ENCODE measurements at regions not wholly inside any gene's neighbourhood (a gene's known extent, or its start where the extent isn't known, plus 50 kb on each side); places are given as distances from the start of the nearest gene placed in this dataset.
A peak's percentile ranks its signal among the peaks of the same experiment; 100 is the strongest.

DNA sequence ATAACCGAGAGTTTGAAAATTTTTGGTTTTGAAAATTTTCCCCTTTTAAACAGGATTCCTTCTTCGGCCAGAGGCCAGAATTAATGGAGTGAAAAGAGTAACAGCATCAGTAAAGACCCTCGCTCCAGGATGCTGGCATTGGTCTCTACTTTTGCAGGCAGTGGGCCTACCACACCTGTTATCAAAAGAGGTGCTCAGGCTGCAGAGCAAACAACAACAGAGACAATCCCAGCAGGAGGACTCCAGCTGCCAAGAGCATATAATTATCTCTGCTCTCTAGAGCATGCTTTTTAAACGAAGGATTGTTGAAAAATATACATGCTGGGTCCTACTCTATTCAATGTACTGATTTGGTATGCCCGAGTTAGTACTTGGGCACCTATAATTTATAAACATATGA lies 1048.5 kb downstream of the PLA2G4A start:
- no peak overlapping the region for H3K4me3 ChIP-seq (ENCODE audit: low read length)
- H3K9me3 ChIP-seq (ENCODE audit: low read length) = no peaks in the 10 kb centered on the region
- no peak overlapping the region for H3K4me2 ChIP-seq (ENCODE audit: low read length)
- H3F3A ChIP-seq (ENCODE audit: insufficient read depth, low read length, poor library complexity, severe bottlenecking) = no peaks in the 10 kb centered on the region
- no peaks in the 10 kb centered on the region for H4K20me1 ChIP-seq (ENCODE audit: insufficient read depth)
- H3K79me2 ChIP-seq (replicated peaks; ENCODE audit: insufficient read depth, low read length) = no peaks in the 10 kb centered on the region
- H3K27me3 ChIP-seq (ENCODE audit: insufficient read depth, low read depth, low read length) = no peaks in the 10 kb centered on the region
- no peak overlapping the region for H3K9ac ChIP-seq (ENCODE audit: low read length)
- H2AFZ ChIP-seq (ENCODE audit: low read depth, low read length) = no peak overlapping the region
- TF ChIP-seq POLR2AphosphoS5 (IDR thresholded peaks at IDR 0.05) (no peak), EZH2 (IDR thresholded peaks at IDR 0.05; ENCODE audit: borderline replicate concordance, insufficient read depth, low read length, poor library complexity, severe bottlenecking) (no peak), MXI1 (conservative IDR thresholded peaks at IDR 0.05; ENCODE audit: poor library complexity, severe bottlenecking) (no peak), TAF1 (IDR thresholded peaks at IDR 0.05; ENCODE audit: low read depth) (no peak), EP300 (conservative IDR thresholded peaks at IDR 0.05; ENCODE audit: poor library complexity, severe bottlenecking) (no peak), RAD21 (conservative IDR thresholded peaks at IDR 0.05) (no peak), SMC3 (conservative IDR thresholded peaks at IDR 0.05; ENCODE audit: poor library complexity) (no peak)
- TF ChIP-seq, protein P1, sequence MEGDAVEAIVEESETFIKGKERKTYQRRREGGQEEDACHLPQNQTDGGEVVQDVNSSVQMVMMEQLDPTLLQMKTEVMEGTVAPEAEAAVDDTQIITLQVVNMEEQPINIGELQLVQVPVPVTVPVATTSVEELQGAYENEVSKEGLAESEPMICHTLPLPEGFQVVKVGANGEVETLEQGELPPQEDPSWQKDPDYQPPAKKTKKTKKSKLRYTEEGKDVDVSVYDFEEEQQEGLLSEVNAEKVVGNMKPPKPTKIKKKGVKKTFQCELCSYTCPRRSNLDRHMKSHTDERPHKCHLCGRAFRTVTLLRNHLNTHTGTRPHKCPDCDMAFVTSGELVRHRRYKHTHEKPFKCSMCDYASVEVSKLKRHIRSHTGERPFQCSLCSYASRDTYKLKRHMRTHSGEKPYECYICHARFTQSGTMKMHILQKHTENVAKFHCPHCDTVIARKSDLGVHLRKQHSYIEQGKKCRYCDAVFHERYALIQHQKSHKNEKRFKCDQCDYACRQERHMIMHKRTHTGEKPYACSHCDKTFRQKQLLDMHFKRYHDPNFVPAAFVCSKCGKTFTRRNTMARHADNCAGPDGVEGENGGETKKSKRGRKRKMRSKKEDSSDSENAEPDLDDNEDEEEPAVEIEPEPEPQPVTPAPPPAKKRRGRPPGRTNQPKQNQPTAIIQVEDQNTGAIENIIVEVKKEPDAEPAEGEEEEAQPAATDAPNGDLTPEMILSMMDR (IDR thresholded peaks at IDR 0.05; ENCODE audit: poor library complexity, severe bottlenecking) = no peak
- TF ChIP-seq, protein P2, sequence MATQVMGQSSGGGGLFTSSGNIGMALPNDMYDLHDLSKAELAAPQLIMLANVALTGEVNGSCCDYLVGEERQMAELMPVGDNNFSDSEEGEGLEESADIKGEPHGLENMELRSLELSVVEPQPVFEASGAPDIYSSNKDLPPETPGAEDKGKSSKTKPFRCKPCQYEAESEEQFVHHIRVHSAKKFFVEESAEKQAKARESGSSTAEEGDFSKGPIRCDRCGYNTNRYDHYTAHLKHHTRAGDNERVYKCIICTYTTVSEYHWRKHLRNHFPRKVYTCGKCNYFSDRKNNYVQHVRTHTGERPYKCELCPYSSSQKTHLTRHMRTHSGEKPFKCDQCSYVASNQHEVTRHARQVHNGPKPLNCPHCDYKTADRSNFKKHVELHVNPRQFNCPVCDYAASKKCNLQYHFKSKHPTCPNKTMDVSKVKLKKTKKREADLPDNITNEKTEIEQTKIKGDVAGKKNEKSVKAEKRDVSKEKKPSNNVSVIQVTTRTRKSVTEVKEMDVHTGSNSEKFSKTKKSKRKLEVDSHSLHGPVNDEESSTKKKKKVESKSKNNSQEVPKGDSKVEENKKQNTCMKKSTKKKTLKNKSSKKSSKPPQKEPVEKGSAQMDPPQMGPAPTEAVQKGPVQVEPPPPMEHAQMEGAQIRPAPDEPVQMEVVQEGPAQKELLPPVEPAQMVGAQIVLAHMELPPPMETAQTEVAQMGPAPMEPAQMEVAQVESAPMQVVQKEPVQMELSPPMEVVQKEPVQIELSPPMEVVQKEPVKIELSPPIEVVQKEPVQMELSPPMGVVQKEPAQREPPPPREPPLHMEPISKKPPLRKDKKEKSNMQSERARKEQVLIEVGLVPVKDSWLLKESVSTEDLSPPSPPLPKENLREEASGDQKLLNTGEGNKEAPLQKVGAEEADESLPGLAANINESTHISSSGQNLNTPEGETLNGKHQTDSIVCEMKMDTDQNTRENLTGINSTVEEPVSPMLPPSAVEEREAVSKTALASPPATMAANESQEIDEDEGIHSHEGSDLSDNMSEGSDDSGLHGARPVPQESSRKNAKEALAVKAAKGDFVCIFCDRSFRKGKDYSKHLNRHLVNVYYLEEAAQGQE (IDR thresholded peaks at IDR 0.05; ENCODE audit: borderline replicate concordance) = no peak
- H3K36me3 ChIP-seq (ENCODE audit: insufficient read depth, low read length) = no peaks in the 10 kb centered on the region
- H3K27ac ChIP-seq (ENCODE audit: low read length) = no peak overlapping the region
- no peaks in the 10 kb centered on the region for H3K9me2 ChIP-seq (ENCODE audit: insufficient read depth, low read length)

DNA sequence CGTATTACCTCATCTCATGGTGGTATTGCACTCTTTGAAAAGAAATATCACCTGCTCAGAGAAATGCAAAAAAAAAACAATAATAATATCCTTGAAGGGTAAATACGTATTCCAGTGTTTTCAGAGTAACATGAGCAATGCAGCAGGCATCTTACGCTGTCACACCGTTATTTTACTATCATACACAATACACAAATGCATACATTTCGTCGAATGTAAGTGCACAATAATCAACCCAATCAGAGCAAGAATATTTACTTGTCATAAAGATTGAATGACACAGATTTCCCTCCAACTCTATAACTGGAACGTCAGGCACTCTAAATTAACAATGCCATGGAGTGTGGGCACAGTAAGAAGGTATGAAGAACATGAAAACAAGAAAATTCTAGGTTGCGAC lies 1050.1 kb downstream of the PLA2G4A start:
- H3K36me3 ChIP-seq (ENCODE audit: insufficient read depth, low read length) = no peaks in the 10 kb centered on the region
- H3K79me2 ChIP-seq (replicated peaks; ENCODE audit: insufficient read depth, low read length) = no peaks in the 10 kb centered on the region
- TF ChIP-seq MXI1 (conservative IDR thresholded peaks at IDR 0.05; ENCODE audit: poor library complexity, severe bottlenecking) = no peak
- TF ChIP-seq EP300 (conservative IDR thresholded peaks at IDR 0.05; ENCODE audit: poor library complexity, severe bottlenecking) = peak; percentile 91
- TF ChIP-seq, protein P1 (IDR thresholded peaks at IDR 0.05; ENCODE audit: poor library complexity, severe bottlenecking) = no peak
- no peak for TF ChIP-seq SMC3 (conservative IDR thresholded peaks at IDR 0.05; ENCODE audit: poor library complexity)
- peak; percentile 20 for TF ChIP-seq RAD21 (conservative IDR thresholded peaks at IDR 0.05)
- TF ChIP-seq, protein P2 (IDR thresholded peaks at IDR 0.05; ENCODE audit: borderline replicate concordance) = peak; percentile 39
- no peak for TF ChIP-seq TAF1 (IDR thresholded peaks at IDR 0.05; ENCODE audit: low read depth)
- TF ChIP-seq EZH2 (IDR thresholded peaks at IDR 0.05; ENCODE audit: borderline replicate concordance, insufficient read depth, low read length, poor library complexity, severe bottlenecking) = no peak
- peak; percentile 75 for TF ChIP-seq POLR2AphosphoS5 (IDR thresholded peaks at IDR 0.05)

More for the DNA sequence above, 1050.1 kb downstream of the PLA2G4A start:
- Histone ChIP-seq H3K9me2 (ENCODE audit: insufficient read depth, low read length) (no peaks in the 10 kb centered on the region), H3K9me3 (ENCODE audit: low read length) (no peaks in the 10 kb centered on the region), H3K9ac (ENCODE audit: low read length) (peak overlapping the region; percentile 22), H3K4me2 (ENCODE audit: low read length) (peak overlapping the region; percentile 20), H2AFZ (ENCODE audit: low read depth, low read length) (no peak overlapping the region), H4K20me1 (ENCODE audit: insufficient read depth) (no peaks in the 10 kb centered on the region), H3F3A (ENCODE audit: insufficient read depth, low read length, poor library complexity, severe bottlenecking) (no peaks in the 10 kb centered on the region), H3K4me3 (ENCODE audit: low read length) (peak overlapping the region; percentile 23), H3K27me3 (ENCODE audit: insufficient read depth, low read depth, low read length) (no peaks in the 10 kb centered on the region), H3K27ac (ENCODE audit: low read length) (peak overlapping the region; percentile 69)
